GM18867 (cell line): ENCODE measurements at regions not wholly inside any gene's neighbourhood (a gene's known extent, or its start where the extent isn't known, plus 50 kb on each side); places are given as distances from the start of the nearest gene placed in this dataset.
"Not testable (repeated sequence)": the region's sequence is repeated elsewhere in the genome, so short reads cannot be mapped to it uniquely, and the experiment has no call there.

Source experiments
- ATAC-seq: cut with Tn5 transposase; IDR thresholded peaks from one replicate; pipeline ENCODE4 v1.9.1; 2021; ENCODE audit warnings: mild to moderate bottlenecking, moderate library complexity; ENCODE audit not compliant: unreplicated experiment

- no peak for ATAC-seq
Measured at GRCh38 chr5:173434270-173434669, 106.1 kb upstream of the STC2 start.

GRCh38 chr5:173430394-173430793, 102.2 kb upstream of the STC2 start:
- no peak for ATAC-seq

DNA sequence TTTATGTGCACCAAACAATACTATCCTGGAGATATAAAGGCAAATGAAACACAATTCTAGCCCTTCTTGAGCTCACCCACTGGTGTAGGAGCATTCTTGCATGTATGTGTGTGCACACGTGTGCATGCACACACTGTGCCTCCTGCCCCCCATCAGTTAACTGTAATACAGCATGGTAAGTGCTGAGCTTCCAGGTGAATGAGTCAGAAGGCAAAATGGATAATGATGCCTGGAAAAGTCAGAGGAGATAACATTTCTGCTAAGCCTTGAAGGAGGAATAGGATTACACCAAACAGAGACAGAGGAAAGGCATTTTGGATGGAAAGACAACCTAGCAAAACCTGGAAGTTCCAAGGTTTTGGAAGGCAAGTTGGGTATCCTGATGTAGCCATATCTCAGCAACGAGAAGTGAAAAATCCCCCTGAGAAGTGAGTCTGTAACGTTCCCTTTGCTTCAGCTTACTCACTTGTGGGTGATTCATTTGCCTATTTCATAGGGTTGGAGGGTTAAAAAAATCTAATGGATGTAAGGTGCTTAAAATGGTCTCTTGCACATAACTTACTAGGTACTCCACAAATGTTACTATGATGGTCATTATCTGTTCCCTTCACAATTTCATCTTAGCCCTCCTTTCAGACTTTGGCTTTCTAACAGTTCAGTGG, 101.4 kb upstream of the STC2 start:
- no peak for ATAC-seq

DNA sequence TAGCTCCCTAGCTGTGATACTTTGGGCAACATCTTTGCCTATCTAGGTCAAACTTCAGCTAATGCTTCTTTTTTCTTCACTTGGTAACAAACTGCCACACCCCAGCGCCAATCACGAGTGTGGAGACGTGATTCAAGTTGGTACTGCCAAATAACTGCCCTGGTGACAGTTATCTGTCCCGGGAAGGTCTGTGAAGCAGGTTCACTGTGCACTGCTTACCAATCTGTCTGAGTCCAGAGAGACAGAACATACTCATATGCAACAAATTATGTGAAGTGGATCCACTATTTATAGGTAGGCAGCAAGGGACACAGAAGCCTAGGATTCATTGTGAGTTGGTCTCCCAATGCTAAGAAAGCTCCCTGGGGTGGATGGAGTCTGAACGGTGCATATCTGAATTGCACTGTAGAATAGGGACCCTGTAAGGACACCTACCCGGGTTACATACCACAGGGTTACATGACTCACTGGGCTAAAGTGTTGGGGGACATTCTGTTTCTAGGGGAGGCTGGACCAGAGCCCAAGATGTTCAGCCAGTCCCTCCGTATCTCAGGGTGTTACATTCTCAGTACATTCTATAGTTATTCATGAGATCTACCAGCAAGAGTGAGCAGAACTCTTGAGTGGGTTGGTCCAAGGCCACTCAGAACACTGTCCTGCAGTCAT, 95.4 kb upstream of the STC2 start:
- no peak for ATAC-seq

GRCh38 chr5:173420108-173420507, 91.9 kb upstream of the STC2 start:
- ATAC-seq, result no peak

GRCh38 chr5:173413471-173413982, 85.3 kb upstream of the STC2 start:
- no peak for ATAC-seq

DNA sequence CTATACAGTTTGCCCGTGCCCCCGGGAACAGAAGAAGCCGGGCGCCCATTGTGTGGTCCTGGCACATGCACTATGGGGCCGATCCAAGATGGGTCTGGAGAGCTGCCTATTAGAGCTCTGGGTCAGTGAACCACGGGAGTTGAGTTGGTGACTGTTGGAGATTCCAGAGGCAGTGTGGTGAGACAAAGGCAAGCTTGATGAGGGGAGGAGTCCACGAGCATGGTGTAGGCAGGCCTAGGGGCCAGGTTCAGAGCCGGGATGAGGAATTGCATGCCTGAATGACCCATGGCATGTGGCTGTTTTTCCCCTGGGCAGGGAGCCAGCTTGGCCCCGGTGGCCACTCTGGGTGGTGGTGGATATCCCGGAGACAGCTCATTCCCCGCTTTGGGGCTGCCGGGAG, 84.4 kb upstream of the STC2 start:
- ATAC-seq, result no peak

- ATAC-seq, result no peak
Measured at GRCh38 chr5:173411791-173412555, 83.8 kb upstream of the STC2 start.

- ATAC-seq, result no peak
Measured at GRCh38 chr5:173410459-173411233, 82.4 kb upstream of the STC2 start.

DNA sequence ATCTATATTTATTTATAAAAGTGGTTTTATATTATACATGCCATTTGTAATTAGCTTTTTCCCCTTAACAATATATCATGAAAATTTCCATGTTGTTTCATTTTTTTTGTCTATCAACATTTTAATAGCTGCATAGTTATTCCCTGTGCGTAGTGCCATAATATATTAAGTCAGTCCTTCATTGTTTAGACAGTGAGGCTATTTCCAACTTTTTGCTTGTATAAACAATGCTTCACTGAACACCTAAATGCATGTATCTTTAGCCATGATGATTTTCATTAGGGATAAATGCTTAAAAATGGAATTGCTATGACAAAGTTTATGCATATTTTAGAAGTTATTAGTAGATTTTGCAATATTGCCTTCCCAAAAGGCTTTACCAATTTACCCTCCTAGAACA, 80.7 kb upstream of the STC2 start:
- no peak for ATAC-seq

- ATAC-seq, result no peak
Measured at GRCh38 chr5:173399851-173400250, 71.6 kb upstream of the STC2 start.

- no peak for ATAC-seq
Measured at GRCh38 chr5:173397516-173397915, 69.3 kb upstream of the STC2 start.

- ATAC-seq, result no peak
Measured at GRCh38 chr5:173396311-173396993, 68.2 kb upstream of the STC2 start.

DNA sequence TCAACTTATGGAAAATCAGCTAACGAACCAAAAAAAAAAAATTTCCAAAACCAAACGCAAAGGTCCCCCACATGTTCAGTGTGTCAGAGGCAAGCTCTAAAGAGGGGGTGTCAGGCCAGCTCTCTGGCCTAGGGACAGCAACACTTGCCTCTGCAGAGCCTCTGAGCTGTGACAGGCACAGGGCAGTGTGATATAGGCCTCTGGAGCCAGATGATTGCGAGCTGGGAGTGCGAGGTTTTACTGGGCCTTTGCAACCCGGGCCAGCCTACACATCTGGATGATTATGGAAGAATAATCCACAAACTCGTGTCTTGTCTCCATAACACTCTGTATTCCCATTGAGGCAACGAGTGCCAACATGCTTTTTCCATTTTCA, 67.7 kb upstream of the STC2 start:
- no peak for ATAC-seq

- no peak for ATAC-seq
Measured at GRCh38 chr5:173395257-173395932, 67.2 kb upstream of the STC2 start.

- ATAC-seq, result no peak
Measured at GRCh38 chr5:173394701-173395100, 66.5 kb upstream of the STC2 start.

GRCh38 chr5:173392172-173392571, 64.0 kb upstream of the STC2 start:
- no peak for ATAC-seq

- no peak for ATAC-seq
Measured at GRCh38 chr5:173391031-173391430, 62.8 kb upstream of the STC2 start.

GRCh38 chr5:173387293-173387692, 59.1 kb upstream of the STC2 start:
- ATAC-seq, result not testable (repeated sequence)

GRCh38 chr5:173385832-173386360, 57.7 kb upstream of the STC2 start:
- no peak for ATAC-seq
